DMS153 treated with DMSO at 0.1 percent for 48 hours (cell line): ENCODE measurements at regions not wholly inside any gene's neighbourhood (a gene's known extent, or its start where the extent isn't known, plus 50 kb on each side); places are given as distances from the start of the nearest gene placed in this dataset.
A peak's percentile ranks its signal among the peaks of the same experiment; 100 is the strongest.
"Not testable (repeated sequence)": the region's sequence is repeated elsewhere in the genome, so short reads cannot be mapped to it uniquely, and the experiment has no call there.

Source experiments
- DNase-seq: peaks from one replicate; lab custom pipeline; 2025; ENCODE audit not compliant: unreplicated experiment; lab: John Stamatoyannopoulos, UW

DNA sequence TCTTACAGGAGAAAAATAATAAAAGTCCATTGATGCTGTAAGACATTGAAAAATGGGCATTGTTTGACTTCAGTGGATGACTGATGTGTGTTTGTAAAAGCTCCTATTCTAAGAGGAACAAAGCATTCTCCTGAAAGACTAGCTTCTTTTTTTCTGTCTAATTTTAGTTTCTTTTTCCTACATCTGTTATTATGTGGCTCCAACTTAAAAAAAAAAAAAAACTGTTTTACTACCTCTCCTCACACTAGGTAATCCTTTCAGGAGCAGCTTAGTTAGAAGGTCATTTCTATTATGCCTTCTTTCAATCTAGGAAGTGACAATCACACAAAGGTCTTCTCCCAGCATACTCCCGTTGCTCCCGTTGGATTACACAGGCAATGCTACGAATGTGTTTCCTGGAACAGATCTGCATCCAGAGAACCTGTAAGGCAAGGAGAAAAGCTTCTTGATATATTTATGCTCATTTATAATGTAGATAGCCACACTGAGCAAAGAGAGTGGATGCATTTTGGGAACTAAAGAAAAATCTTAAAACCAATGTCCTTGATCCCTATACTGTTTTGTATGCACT is 595.1 kb upstream of the CCDC179 start:
- DNase-seq: no peak

DNA sequence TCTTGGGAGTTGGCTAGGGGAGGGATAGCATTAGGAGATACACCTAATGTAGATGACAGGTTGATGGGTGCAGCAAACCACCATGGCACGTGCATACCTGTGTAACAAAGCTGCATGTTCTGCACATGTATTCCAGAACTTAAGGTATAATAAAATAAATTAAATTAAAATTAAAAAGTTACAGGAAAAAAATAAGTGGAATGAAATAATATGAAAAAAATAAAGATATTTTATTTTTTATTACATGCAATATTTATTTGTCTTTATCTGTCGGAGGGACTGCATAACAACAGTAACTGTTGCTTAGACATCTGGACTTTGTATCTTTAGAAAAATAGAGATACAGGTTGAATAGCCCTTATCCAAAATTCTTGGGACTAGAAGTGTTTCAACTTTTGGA is 597.4 kb upstream of the CCDC179 start:
- no peak for DNase-seq

DNA sequence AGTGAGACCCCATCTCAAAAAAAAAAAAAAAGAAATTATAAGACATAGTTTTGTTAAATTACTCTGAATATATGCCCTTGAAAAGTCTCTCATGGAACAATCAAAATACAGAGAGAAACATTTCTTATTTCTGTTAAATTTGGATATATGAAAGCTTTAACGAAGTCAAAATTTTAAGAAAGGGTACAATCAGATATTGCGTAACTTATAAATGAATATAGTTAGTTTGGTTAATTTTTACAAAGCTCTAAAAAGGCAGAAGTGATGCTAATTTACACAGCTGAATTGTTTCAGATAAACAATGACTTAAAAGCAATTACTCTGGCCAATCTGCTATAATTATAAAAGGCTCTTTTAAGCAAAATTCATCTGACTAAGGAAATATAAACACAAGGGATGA is 611.6 kb upstream of the CCDC179 start:
- DNase-seq: no peak

DNA sequence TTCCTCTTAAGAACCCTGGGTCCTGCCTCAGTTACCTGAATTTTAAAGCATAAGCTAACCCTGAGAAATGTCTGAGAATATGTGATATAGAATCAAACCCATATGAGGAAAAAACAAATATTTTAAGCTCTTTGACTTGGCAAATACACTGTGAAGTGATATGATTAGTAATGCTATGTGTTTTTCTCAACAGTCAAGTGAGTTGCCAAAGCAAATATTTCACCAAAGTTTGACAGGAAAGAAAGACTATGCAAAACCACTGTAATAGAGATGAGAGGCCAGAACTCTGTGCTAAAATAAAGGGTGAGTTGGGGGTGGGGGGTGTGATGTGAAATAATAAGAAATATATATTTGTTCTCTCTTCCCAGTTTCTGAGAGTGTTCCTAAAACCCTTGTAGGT is 613.5 kb upstream of the CCDC179 start:
- DNase-seq: no peak

DNA sequence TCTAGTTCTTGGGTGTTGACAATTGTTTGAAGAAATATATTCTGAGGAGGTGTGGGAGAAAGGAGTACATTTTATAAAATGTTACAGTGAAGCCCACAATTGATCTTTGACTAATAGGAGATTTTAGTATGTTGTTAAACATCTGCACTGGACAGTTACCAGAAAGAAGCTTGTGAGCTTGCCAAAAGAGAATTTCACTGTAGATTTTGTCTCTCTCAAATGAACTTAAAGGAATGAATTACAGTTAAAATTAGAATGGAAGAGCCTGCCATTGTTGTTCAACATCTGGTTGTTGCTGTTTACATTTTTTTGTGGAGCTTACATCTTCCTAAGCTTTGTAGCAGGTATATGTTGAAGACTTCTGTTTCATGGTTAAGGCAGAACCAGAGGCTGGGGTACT is 620.5 kb upstream of the CCDC179 start:
- DNase-seq: no peak

DNA sequence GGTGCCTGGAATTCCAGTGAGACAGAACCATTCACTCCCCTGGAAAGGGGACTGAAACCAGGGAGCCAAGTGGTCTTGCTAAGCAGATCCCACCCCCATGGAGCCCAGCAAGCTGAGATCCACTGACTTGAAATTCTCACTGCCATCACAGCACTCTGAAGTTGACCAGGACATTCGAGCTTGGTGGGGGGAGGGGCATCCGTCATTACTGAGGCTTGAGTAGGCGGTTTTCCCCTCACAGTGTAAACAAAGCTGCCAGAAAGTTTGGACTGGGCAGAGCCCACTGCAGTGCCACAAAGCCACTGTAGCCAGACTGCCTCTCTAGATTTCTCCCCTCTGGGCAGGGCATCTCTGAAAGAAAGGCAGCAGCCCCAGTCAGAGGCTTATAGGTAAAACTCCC is 623.9 kb upstream of the CCDC179 start:
- DNase-seq: not testable (repeated sequence)

DNA sequence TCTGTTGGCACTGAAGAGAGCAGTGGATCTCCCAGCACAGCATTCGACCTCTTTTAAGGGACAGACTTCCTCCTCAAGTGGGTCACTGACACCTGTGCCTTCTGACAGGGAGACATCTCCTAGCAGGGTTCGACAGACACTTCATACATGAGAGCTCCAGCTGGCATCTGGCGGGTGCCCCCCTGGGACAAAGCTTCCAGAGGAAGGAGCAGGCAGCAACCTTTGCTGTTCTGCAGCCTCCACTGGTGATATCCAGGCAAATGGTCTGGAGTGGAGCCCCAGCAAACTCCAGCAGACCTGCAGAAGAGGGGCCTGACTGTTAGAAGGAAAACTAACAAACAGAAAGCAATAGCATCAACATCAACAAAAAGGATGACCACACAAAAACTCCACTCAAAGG is 624.3 kb upstream of the CCDC179 start:
- not testable (repeated sequence) for DNase-seq

DNA sequence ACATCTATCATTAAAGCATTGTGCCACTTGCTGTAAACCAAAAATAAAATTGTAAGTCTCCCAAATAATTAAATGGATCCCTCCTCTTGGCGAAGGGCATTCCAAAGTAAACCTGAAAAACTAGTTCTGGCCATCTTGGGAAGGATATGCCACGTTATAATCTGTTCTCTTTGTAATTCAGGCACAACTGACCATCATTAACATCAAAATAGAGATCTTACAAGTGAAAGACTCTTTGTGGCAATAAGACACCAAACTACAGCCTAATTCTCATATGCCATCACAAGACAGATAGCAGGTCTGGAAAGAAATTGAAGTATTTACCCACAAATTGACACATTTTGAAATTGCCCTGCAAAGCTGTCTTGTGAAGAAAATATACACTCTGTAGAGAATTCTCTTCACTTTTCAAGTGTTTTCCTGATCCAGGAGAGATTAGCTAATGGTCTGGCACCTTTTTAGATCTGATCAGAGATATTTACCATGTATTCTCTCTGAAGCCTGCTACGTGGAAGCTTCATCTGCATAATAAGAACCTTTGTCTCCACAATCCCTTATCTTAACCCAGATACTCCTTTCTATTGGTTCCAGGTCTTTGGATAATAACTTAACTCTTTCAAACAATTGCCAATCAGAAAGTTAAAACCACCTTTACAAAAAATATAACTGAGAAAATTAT is 630.4 kb upstream of the CCDC179 start:
- DNase-seq: no peak

DNA sequence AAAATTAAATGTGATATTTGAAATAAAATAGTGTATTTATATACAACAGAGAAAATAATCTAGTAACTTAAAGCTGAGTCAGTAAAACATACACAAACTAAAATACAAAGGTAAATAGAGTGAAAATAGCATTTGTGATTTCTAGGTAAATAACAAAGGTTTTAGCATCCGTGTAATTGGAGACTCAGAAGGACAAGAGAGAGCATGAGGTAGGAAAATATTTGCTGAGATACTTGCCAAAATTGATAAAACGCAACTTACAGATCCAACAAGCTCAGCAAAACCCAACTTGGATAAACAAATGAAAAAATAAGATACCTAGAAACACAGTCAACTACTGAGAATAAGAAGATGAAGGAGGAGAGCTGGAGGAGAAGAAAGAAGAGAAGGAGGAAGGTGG is 634.7 kb upstream of the CCDC179 start:
- DNase-seq: no peak

DNA sequence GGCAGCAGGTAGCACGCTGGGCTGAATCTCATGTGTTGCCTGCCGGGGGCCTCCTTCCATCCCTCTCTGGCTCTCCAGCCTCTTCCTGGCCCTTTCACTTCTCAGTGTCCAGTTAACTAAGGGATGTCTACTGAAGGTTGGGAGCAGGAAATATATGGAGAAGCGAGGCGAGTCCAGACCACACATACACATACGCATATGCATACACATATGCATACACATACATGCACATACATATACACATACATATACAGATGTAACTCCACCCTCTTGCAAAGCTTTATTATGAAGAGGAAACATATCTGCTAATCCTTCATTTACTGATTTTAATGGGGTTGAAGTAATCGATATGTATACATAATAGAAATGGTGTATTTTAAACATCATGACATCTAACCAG is 636.1 kb upstream of the CCDC179 start:
- DNase-seq: no peak

DNA sequence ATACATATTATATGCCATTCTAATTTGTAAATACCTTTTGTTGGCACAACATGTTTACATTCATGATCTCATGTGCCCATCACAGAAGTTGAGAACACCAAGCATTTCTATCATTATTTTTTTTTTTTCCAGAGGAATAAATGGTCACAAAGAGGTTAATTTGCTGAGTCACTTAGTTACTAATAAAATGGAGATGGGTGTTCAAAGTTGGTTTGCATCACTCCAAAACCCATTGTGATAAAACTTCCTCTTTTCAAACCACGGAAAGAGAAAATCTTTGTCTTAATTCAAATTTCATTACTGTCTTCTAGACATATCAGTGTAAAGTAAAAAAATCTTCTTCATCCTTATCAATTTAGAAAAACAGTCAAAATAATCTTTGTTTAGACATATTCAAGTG is 636.8 kb upstream of the CCDC179 start:
- no peak for DNase-seq

DNA sequence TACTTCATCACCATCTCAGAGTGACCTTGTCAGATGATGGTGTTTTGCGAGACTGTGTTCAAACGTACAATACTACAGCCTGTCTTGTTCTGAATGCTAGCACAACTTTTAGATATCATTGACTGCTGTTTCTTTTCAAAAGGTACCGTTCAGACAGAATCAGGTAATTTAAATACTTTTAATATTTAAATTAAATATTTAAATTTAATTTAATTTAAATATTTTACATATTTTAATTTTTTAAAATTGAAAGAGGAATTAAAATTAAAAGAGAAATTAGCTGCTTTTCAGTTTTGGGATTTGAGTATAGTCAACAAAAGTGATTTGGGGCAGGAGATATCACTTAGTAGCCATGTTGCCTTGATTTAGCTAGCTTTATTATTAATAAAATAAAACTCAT is 642.1 kb upstream of the CCDC179 start:
- DNase-seq: no peak

DNA sequence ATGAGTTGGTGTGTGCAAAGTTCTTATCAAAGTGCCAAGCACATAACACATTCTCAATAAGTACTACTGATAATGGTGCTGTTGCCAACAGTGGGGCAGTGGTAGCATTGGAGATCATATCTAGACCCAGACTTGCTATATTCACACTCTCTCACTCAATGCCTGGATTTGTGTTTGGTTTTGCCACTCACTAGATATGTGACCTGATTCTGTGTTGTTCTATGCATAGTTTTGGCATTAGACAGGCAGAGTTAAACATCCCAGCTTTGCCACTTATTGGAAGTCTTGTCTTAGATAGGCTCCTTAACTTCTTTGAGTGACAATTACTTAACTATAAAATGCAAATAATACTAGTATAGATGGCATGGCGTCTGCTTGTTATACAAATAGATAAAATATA is 642.6 kb upstream of the CCDC179 start:
- DNase-seq: no peak

DNA sequence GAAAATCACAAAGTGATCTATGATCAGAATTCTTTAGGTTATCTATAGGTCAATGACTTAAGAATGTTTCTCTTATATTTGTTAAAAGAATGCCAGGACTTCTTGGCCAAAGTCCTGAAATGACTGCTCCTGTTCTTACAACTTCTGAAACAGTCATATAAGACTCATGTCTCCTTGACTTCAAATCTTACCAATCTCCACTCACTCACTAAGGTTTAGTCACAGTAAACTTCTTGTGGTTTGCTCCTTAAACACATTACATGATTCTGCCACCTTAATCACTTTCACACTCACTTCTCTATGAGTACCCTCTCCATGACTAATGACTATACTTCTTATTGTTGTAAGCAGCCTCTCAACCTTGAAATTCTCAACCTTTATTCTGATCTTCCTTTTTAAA is 648.7 kb upstream of the CCDC179 start:
- DNase-seq: no peak

DNA sequence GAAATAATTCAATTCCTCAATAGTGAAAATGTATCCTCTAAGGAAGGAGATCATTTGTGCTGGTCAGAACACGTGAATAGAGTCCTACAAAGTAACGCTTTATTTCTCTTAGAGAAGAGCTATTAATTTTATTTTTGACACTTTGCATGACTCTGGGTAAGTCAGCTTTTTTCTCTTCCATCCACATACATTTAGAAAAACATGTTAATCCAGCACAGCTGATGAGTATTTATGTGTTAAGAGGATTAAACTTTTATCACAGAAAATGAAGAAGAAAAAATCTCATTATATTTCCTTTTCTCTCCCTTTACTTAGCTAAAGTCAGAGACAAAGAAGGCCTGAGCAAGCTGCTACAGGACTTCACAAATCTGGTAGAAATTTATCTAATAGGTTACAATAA is 649.5 kb upstream of the CCDC179 start:
- DNase-seq: no peak

DNA sequence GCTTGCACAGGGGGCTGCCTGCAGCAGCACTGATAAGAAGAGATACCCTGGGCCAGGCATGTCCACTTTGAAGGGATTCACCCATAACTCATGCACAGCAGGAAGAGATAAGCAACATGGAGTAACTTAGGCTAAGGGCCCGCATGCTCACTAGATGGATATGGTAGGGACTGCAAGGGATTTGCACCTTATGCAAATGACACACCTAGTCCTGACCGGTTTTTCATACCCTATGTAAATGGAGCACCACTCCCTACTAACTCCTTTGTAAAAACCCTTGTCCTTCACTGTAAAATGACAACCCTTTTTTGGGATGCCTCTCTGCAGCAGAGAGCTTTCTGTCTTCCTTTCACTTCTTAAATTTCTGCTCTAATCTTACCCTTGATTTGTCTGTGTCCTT is 658.9 kb upstream of the CCDC179 start:
- DNase-seq: no peak

DNA sequence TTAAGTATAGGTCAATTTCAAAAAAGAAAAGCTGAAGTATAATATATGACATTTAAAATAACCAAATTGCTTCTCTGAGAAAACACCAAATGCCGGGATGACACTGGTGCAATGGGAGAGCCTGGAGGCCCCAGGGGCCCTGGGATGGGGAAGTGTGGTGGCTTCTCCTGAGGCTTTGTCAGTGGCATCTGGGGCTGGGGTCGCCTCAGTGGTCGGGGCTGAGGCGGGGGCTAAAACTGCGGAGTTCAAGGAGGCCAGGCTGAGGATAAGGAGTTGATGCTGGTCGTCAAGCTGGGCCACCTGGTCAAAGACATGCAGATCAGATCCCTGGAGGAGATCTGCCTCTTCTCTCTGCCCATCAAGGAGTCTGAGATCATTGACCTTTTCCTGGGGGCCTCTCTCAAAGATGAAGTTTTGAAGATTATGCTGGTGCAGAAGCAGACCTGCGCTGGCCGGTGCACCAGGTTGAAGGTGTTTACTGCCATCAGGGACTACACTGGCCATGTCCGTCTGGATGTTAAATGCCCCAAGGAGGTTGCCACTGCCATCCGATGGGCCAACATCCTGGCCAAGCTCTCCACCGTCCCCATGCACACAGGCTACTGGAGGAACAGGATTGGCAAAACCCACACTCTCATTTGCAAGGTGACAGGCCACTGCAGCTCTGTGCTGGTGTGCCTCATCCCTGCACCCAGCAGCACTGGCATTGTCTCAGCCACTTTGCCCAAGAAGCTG is 660.1 kb upstream of the CCDC179 start:
- DNase-seq: no peak

DNA sequence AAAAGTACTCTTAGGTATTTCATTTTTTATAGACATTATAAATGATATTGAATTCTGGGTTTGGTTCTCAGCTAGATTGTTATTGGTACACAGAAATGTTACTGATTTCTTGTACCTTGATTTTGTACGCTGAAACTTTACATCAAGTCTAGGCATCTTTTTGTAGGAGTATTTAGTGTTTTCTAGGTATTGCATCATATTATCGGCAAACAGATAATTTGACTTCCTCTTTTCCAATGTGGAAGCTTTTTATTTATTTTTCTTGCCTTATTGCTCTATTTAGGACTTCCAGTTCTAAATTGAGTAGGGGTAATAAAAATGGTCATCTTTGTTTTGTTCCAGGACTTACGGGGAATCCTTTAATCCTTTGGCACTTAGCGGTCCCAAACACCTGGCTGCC is 676.6 kb upstream of the CCDC179 start:
- no peak for DNase-seq

DNA sequence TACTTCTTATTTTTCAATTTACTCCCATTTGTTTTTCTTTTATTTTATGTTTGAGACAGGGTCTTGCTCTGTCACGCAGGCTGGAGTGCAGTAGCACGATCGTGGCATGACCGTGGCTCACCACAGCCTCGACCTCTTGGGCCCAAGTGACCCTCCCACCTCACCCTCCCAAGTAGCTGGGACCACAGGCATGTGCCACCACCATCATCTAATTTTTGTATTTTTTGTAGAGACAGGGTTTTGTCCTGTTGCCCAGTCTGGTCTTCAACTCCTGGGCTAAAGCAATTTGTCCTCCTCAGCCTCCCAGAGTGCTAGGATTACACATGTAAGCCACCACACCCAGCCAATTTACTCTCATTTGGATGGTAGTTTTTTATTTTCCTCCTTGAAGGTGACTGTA is 679.3 kb upstream of the CCDC179 start:
- DNase-seq: no peak

DNA sequence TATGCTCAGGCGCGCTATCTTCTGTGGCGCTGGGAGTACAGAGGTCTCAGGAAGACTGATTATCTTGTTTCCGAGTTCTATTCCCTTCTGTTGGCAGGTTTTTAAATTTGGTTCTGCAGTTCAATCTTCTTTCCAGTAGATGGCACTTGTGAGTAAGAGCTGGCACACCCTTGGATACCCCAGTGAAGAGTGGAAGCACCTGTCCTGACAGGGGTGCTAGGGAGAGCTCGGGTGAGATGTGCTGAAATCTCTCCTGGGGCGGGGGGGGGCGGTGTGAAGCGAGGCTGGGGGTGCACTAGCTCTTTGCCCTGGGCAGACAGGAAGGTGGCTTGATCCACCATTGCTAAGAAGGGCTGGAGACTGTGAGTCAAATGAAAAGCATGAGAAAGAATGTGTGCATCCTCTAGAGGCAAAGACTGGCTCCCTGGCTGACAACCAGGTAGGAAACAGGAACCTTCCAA is 679.9 kb upstream of the CCDC179 start:
- DNase-seq: peak; percentile 65

DNA sequence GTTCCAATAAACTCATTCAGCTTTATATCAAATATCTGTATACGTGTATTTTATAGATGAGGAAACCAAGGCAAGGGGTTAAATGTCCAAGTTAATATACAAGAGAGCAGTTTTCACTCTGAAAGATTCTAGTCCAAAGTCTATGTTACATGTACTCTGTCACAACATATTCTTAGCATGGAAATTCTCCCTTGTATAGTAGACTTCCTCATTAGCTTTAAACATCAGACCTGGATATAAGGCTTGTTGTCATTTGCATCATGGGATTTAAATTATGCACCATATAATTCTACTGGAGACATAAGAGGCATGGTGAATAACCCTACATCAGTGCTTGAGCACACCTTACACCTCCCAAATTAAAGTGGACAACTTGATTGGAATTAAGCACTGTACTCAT is 681.9 kb upstream of the CCDC179 start:
- DNase-seq: no peak

DNA sequence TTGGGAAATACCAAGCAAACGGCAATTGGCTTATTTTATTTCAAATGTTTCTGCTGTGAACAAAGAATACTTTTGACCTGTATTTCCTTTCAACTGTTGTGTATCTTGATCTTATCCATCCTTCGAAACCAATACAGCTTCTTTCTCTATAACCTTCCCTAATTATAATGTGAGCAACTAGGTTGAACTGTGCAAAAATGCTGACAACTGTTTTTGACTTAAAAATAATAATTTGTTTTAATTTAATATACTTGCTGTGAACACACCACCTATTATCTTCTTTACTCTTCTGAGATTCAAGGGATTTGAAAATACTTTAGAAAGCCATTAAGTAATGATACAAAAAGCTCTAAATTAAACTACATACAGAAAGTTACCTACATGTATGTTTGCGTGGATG is 682.5 kb upstream of the CCDC179 start:
- no peak for DNase-seq
